ENCODE measurements at regions not wholly inside any gene's neighbourhood (a gene's known extent, or its start where the extent isn't known, plus 50 kb on each side); places are given as distances from the start of the nearest gene placed in this dataset.

DNA sequence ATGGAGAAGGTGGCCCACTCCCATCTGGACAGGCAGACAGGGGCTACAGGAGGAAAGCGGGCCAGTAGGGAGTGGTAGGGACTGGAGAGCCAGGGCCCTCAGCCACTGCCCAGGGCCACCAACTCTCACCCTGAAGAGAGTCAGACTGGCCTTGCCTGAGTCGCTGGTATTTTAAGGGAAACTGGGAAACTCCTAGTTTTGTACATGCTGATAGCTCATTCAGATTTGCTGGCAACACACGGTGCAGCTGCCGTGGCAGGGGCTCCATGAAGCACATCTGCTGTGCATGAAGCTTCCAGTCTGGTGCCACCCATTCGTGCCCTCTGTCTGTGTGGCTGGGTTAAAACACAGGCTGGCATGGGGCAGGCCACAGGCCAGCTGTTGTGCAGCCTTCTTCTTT is 137.3 kb upstream of the GLI2 start:
- Histone ChIP-seq H3K9ac (ENCODE audit: low read depth, low read length) (no peak overlapping the region), H3K27me3 (ENCODE audit: insufficient read depth, low read length) (peaks cover 21% of the 10 kb centered on the region), H3K4me1 (ENCODE audit: insufficient read depth, low read length) (peaks cover 6% of the 10 kb centered on the region; the same call in 1 of the 2 replicates), H3K9me3 (ENCODE audit: insufficient read depth, low read depth, low read length) (no peaks in the 10 kb centered on the region), H3K27ac (ENCODE audit: low read length) (no peak overlapping the region), H3K36me3 (ENCODE audit: insufficient read depth, low read depth, low read length) (no peaks in the 10 kb centered on the region), H3K4me3 (ENCODE audit: low read length) (no peak overlapping the region)

DNA sequence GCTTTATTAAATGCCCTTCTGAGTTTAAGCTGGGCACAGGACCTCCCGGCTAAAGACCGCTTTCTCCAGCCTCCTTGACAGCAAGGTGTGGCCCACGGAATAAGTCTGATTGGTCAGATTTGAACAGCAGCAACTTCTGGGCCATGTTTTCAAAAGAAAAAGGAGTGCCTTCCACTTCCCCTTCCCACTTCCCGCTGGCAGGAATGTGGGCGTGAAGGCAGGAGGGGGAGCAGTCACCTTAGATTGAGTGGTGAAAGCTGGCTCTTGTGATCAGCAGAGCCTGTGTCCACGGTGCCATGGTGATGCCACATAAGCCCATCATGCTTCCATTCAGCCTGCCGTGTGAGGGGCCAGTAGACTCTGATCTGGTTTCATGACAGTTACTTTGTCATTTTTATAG is 136.6 kb upstream of the GLI2 start:
- H3K27ac ChIP-seq (ENCODE audit: low read length) = no peak overlapping the region
- peaks cover 15% of the 10 kb centered on the region for H3K27me3 ChIP-seq (ENCODE audit: insufficient read depth, low read length)
- H3K9ac ChIP-seq (ENCODE audit: low read depth, low read length) = no peak overlapping the region
- H3K4me1 ChIP-seq (ENCODE audit: insufficient read depth, low read length) = peaks cover 5% of the 10 kb centered on the region; the same call in 1 of the 2 replicates
- no peaks in the 10 kb centered on the region for H3K9me3 ChIP-seq (ENCODE audit: insufficient read depth, low read depth, low read length)
- no peaks in the 10 kb centered on the region for H3K36me3 ChIP-seq (ENCODE audit: insufficient read depth, low read depth, low read length)
- no peak overlapping the region for H3K4me3 ChIP-seq (ENCODE audit: low read length)

DNA sequence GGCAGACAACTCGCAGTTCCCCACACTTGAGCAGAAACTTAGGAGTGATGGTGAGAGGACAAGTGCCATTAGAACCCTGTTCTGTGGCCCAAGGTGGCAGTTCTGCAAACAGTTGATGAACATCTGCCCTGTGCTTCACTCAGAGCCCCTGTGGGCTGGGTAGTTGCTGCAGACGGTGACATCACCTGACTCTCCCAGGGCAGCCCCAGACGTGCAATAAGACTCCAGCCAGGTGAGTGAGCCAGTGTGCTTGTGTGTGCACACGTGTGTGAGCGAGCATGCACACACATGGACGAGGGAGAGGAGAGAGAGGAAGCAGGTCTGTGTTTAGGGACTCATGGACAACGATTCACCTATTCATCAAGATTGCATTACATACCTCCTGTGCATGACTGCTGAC is 136.0 kb upstream of the GLI2 start:
- Histone ChIP-seq H3K4me3 (ENCODE audit: low read length) (no peak overlapping the region), H3K27me3 (ENCODE audit: insufficient read depth, low read length) (peaks cover 9% of the 10 kb centered on the region), H3K9me3 (ENCODE audit: insufficient read depth, low read depth, low read length) (no peaks in the 10 kb centered on the region), H3K9ac (ENCODE audit: low read depth, low read length) (no peak overlapping the region), H3K36me3 (ENCODE audit: insufficient read depth, low read depth, low read length) (no peaks in the 10 kb centered on the region), H3K27ac (ENCODE audit: low read length) (no peak overlapping the region), H3K4me1 (ENCODE audit: insufficient read depth, low read length) (peaks cover 5% of the 10 kb centered on the region; the same call in 1 of the 2 replicates)

DNA sequence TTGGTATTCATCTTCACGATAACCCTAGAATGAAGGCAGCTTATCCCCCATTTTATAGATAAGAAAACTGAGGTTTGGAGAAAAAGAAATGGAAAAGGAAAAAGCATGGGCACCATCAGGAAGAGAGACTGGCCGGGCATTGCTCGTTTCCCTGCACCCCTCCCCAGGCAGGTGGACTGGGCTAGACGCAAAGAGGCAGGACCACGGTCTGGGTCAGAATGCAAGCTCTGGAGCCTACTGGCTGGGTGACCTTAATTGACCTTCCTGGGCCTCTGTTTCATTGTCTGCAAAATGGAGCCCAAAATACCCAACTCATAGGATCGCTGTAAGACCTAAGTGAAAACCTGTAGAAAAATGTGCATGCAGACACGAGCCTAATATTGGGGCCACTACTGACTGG is 135.3 kb upstream of the GLI2 start:
- Histone ChIP-seq H3K4me3 (ENCODE audit: low read length) (no peak overlapping the region), H3K9ac (ENCODE audit: low read depth, low read length) (no peak overlapping the region), H3K27me3 (ENCODE audit: insufficient read depth, low read length) (peaks cover 9% of the 10 kb centered on the region), H3K36me3 (ENCODE audit: insufficient read depth, low read depth, low read length) (no peaks in the 10 kb centered on the region), H3K9me3 (ENCODE audit: insufficient read depth, low read depth, low read length) (no peaks in the 10 kb centered on the region), H3K4me1 (ENCODE audit: insufficient read depth, low read length) (peaks cover 5% of the 10 kb centered on the region; the same call in 1 of the 2 replicates), H3K27ac (ENCODE audit: low read length) (no peak overlapping the region)

DNA sequence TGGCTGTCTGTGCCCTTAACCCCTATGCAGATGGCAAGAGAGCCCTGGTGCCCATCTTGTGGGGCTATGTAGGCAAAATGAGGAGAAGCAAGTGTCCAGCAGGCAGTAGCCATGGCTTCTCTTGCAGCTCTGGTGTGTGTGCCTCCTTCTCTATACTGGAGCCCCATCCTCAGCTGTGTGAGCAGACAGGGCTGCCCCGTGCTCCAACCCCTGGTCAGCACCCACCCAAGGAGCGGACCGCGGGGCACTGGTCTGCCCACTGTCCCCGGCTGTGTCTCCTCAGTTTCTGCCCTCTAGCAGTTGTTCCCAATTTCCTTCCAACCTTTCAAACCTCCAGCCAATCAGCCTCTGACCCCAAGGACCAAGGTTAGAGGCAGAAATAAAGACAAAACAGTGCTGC is 134.9 kb upstream of the GLI2 start:
- Histone ChIP-seq H3K9ac (ENCODE audit: low read depth, low read length) (no peak overlapping the region), H3K27ac (ENCODE audit: low read length) (no peak overlapping the region), H3K4me3 (ENCODE audit: low read length) (no peak overlapping the region), H3K9me3 (ENCODE audit: insufficient read depth, low read depth, low read length) (no peaks in the 10 kb centered on the region), H3K27me3 (ENCODE audit: insufficient read depth, low read length) (peaks cover 7% of the 10 kb centered on the region; the same call in 1 of the 2 replicates), H3K4me1 (ENCODE audit: insufficient read depth, low read length) (peaks cover 5% of the 10 kb centered on the region; the same call in 1 of the 2 replicates), H3K36me3 (ENCODE audit: insufficient read depth, low read depth, low read length) (no peaks in the 10 kb centered on the region)

DNA sequence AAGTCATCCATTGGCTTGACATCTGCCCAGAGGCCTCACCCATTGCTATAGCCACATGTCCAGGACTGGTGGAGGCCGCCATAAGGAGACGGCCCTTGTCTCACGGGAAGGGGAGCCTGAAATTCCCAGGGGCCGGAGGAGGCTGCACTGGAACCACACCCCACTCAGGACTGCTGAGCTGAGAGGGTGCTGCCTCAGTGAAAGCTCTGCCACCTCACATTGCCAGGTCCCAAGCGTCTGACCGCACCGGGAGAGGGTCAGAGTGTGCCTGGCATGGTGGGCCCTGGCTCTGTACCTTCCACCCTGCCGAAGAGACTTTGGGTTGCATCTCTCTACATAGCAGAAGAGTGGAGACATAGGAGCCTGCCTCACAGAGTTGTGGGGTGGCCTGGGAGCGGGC is 134.1 kb upstream of the GLI2 start:
- Histone ChIP-seq H3K36me3 (ENCODE audit: insufficient read depth, low read depth, low read length) (no peaks in the 10 kb centered on the region), H3K27ac (ENCODE audit: low read length) (no peak overlapping the region), H3K4me3 (ENCODE audit: low read length) (no peak overlapping the region), H3K9me3 (ENCODE audit: insufficient read depth, low read depth, low read length) (no peaks in the 10 kb centered on the region), H3K4me1 (ENCODE audit: insufficient read depth, low read length) (peaks cover 5% of the 10 kb centered on the region; the same call in 1 of the 2 replicates), H3K9ac (ENCODE audit: low read depth, low read length) (no peak overlapping the region), H3K27me3 (ENCODE audit: insufficient read depth, low read length) (peaks cover 10% of the 10 kb centered on the region; the same call in 1 of the 2 replicates)

DNA sequence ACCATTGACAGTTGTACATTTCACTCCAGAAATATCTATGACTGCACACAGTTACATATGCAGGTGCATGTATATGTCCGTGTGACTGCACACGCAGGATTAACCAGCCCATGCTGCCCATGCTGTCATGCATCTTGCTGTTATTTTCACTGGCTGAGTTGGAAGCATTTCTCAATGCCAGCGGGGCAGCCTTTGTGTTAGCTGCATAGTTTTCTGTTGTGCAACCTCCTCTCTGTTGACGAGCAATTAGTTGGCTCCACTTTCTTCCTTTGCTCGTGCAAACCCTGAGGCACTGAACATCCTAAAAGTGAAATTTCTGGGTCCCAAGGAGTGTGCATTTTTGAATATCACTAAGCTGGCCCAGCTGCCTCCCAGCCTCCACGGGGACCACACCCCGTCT is 133.4 kb upstream of the GLI2 start:
- peaks cover 17% of the 10 kb centered on the region; the same call in 1 of the 2 replicates for H3K27me3 ChIP-seq (ENCODE audit: insufficient read depth, low read length)
- H3K4me3 ChIP-seq (ENCODE audit: low read length) = no peak overlapping the region
- no peaks in the 10 kb centered on the region for H3K36me3 ChIP-seq (ENCODE audit: insufficient read depth, low read depth, low read length)
- H3K27ac ChIP-seq (ENCODE audit: low read length) = no peak overlapping the region
- H3K4me1 ChIP-seq (ENCODE audit: insufficient read depth, low read length) = peaks cover 5% of the 10 kb centered on the region; the same call in 1 of the 2 replicates
- no peak overlapping the region for H3K9ac ChIP-seq (ENCODE audit: low read depth, low read length)
- no peaks in the 10 kb centered on the region for H3K9me3 ChIP-seq (ENCODE audit: insufficient read depth, low read depth, low read length)

DNA sequence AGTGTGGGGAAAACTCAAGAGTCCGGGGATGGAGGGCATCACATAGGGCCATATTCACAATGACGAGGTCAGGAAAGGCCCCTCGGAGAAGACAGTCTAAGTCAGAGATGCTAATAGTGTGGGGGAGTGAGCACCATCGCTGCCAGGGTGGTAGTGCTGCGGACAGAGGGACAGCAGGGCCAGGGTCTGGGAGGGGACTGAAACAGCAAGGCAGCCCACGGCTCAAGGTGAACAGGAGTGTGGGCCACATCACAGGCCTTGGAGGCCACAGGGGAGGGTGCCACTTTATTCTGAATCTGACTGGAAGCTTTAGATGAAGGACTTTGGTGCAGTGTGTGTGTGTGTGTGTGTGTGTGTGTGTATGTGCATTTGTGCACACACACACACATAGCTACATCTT is 130.9 kb upstream of the GLI2 start:
- Histone ChIP-seq H3K9me3 (ENCODE audit: insufficient read depth, low read depth, low read length) (no peaks in the 10 kb centered on the region), H3K27me3 (ENCODE audit: insufficient read depth, low read length) (peaks cover 23% of the 10 kb centered on the region; the same call in 1 of the 2 replicates), H3K36me3 (ENCODE audit: insufficient read depth, low read depth, low read length) (no peaks in the 10 kb centered on the region), H3K4me3 (ENCODE audit: low read length) (no peak overlapping the region), H3K27ac (ENCODE audit: low read length) (no peak overlapping the region), H3K4me1 (ENCODE audit: insufficient read depth, low read length) (peaks cover 5% of the 10 kb centered on the region; the same call in 1 of the 2 replicates), H3K9ac (ENCODE audit: low read depth, low read length) (no peak overlapping the region)

DNA sequence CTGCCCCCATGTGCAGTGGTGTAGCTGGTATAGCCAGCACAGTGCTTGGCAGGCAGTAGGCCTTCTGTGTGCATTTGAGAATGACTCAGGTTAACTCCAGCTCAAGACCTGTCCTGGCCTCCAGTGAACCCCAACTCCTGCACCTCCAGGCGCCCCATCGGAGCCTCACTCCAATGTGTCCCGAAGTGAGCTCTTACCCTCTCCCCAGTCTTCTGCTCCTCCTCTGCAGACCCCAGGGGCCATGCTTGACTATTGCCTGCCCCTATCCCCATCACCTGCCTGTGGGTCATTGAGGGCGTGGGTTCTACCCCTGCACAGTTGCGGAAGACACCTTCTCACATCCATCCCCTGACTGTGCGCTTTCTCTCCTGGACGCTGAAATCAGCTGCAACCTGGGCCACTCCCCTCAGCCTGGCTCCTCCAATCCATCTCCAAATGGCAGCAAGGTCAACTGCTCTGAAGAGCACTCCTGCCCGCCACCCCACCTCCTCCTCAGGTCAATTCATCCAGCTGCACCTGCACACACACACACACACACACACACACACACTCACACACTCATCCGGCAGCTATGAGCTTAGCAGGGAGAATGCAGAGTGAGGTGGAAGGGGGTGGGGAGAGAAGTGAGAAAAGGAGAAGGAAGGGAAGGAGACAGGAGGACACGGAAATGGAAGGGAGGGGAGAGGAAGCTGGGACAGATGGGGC is 130.3 kb upstream of the GLI2 start:
- H3K36me3 ChIP-seq (ENCODE audit: insufficient read depth, low read depth, low read length) = no peaks in the 10 kb centered on the region
- H3K9me3 ChIP-seq (ENCODE audit: insufficient read depth, low read depth, low read length) = no peaks in the 10 kb centered on the region
- H3K9ac ChIP-seq (ENCODE audit: low read depth, low read length) = no peak overlapping the region
- no peak overlapping the region for H3K4me3 ChIP-seq (ENCODE audit: low read length)
- peaks cover 23% of the 10 kb centered on the region; the same call in 1 of the 2 replicates for H3K27me3 ChIP-seq (ENCODE audit: insufficient read depth, low read length)
- peaks cover 5% of the 10 kb centered on the region; the same call in 1 of the 2 replicates for H3K4me1 ChIP-seq (ENCODE audit: insufficient read depth, low read length)
- H3K27ac ChIP-seq (ENCODE audit: low read length) = no peak overlapping the region

DNA sequence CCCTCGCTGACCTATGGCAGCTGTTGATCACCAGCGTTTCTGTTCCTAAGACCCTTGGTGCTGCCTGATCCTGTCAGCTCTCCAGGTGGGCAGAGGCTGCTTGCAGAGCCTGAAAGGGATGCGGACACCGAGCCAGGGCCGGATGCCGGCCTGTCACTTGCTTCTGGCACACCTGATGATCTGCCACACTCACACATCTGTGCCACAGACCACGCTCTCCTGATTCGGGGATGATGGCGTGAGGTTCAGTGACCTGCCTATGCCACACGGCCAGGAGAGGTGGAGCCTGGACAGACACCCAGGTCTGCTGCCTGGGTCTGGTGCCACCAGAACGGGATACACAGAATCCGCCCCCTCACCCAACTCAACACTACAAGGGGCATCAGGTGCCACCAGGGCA is 129.4 kb upstream of the GLI2 start:
- H3K4me3 ChIP-seq (ENCODE audit: low read length) = no peak overlapping the region
- H3K9me3 ChIP-seq (ENCODE audit: insufficient read depth, low read depth, low read length) = no peaks in the 10 kb centered on the region
- peaks cover 5% of the 10 kb centered on the region; the same call in 1 of the 2 replicates for H3K4me1 ChIP-seq (ENCODE audit: insufficient read depth, low read length)
- H3K9ac ChIP-seq (ENCODE audit: low read depth, low read length) = no peak overlapping the region
- H3K27me3 ChIP-seq (ENCODE audit: insufficient read depth, low read length) = peaks cover 31% of the 10 kb centered on the region
- no peak overlapping the region for H3K27ac ChIP-seq (ENCODE audit: low read length)
- H3K36me3 ChIP-seq (ENCODE audit: insufficient read depth, low read depth, low read length) = no peaks in the 10 kb centered on the region

DNA sequence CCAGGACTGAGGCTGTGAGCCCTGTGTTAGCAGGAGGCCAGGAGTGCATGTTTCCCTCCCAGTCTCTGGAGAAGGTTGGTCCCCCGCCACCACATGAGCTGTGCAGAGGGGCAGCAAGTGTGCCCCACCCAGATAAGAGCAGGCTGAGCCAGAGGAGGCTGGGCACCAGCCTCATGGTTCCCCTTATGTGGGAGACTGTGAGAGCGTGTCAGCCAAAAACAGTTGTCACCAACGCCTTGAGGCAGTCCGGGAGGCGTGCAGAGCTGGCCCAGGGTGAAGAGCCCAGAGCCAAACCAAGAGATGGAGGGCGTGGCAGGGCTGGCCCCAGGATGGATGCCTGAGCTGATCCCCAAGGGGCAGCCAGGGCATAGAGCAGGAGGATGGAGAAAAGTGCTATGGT is 128.7 kb upstream of the GLI2 start:
- Histone ChIP-seq H3K9ac (ENCODE audit: low read depth, low read length) (no peak overlapping the region), H3K27me3 (ENCODE audit: insufficient read depth, low read length) (peaks cover 37% of the 10 kb centered on the region), H3K27ac (ENCODE audit: low read length) (no peak overlapping the region), H3K4me3 (ENCODE audit: low read length) (no peak overlapping the region), H3K36me3 (ENCODE audit: insufficient read depth, low read depth, low read length) (no peaks in the 10 kb centered on the region), H3K9me3 (ENCODE audit: insufficient read depth, low read depth, low read length) (no peaks in the 10 kb centered on the region), H3K4me1 (ENCODE audit: insufficient read depth, low read length) (peaks cover 5% of the 10 kb centered on the region; the same call in 1 of the 2 replicates)

DNA sequence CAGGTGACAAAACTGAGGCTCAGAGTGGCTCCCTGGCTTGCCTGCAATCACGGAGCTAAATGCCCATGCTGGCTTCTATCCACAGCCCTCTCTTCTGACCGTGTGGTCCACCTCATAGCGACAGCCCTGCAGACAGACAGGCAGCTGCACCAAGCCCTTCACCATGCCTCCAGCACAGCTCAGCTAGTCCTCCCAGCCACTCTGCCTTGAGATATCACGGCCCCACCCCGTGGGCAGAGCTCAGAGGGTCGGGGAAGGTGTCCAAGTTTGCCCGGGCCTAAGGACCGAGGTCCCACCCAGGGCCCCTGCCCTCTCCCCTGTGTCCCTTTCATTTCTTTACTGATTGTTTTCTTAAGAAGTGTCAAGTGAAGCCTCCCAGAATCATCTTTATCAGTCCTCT is 128.2 kb upstream of the GLI2 start:
- Histone ChIP-seq H3K4me3 (ENCODE audit: low read length) (no peak overlapping the region), H3K36me3 (ENCODE audit: insufficient read depth, low read depth, low read length) (no peaks in the 10 kb centered on the region), H3K27ac (ENCODE audit: low read length) (no peak overlapping the region), H3K27me3 (ENCODE audit: insufficient read depth, low read length) (peaks cover 42% of the 10 kb centered on the region), H3K4me1 (ENCODE audit: insufficient read depth, low read length) (peaks cover 5% of the 10 kb centered on the region; the same call in 1 of the 2 replicates), H3K9ac (ENCODE audit: low read depth, low read length) (no peak overlapping the region), H3K9me3 (ENCODE audit: insufficient read depth, low read depth, low read length) (no peaks in the 10 kb centered on the region)

All from iPS-20b (cell line).